SK-N-SH (cell line): ENCODE measurements at regions not wholly inside any gene's neighbourhood (a gene's known extent, or its start where the extent isn't known, plus 50 kb on each side); places are given as distances from the start of the nearest gene placed in this dataset.

Experiments
- CTCF ChIP-seq: fragments of 200-600 bp; sonication (generic); IDR thresholded peaks from 2 replicates; pipeline ENCODE4 v1.6.1; 2017; ENCODE audit warnings: antibody characterized with exemption, mild to moderate bottlenecking, moderate library complexity
- GABPA ChIP-seq: IDR thresholded peaks from 2 replicates; pipeline ENCODE4 v1.4.0; 2012; ENCODE audit warnings: low read depth, mild to moderate bottlenecking
- MXI1 ChIP-seq: IDR thresholded peaks from 2 replicates; pipeline ENCODE4 v1.6.1; 2012; ENCODE audit warnings: mild to moderate bottlenecking, low read depth, low read length, improper control_type of control experiment
- POLR2AphosphoS5 ChIP-seq: IDR thresholded peaks from 2 replicates; pipeline ENCODE4 v1.6.1; 2012; ENCODE audit warnings: low read depth, low read length
- RAD21 ChIP-seq: IDR thresholded peaks from 2 replicates; pipeline ENCODE4 v1.6.1; 2012; ENCODE audit warnings: mild to moderate bottlenecking, low read length
- REST ChIP-seq: IDR thresholded peaks from 2 replicates; pipeline ENCODE4 v1.6.1; 2012; ENCODE audit warnings: mild to moderate bottlenecking, low read depth, low read length, moderate library complexity
- SMC3 ChIP-seq: IDR thresholded peaks from 2 replicates; pipeline ENCODE4 v1.6.1; 2012; ENCODE audit warnings: low read depth, low read length, improper control_type of control experiment
- TF ChIP-seq, protein P1 (sequence below): IDR thresholded peaks from 2 replicates; pipeline ENCODE4 v1.4.0; 2012; ENCODE audit warnings: low read depth, borderline replicate concordance
- TF ChIP-seq, protein P2 (sequence below): fragments of 150-350 bp; IDR thresholded peaks from 2 replicates; pipeline ENCODE4 v1.6.1; 2017; ENCODE audit warnings: antibody characterized with exemption, low read length, low read depth, borderline replicate concordance

GRCh38 chr1:195851016-195851601 lies 757.1 kb downstream of the KCNT2 start:
- TF ChIP-seq POLR2AphosphoS5 (no peak), CTCF (no peak), SMC3 (no peak), MXI1 (no peak), GABPA (no peak), REST (no peak), RAD21 (no peak)
- TF ChIP-seq, protein P1, sequence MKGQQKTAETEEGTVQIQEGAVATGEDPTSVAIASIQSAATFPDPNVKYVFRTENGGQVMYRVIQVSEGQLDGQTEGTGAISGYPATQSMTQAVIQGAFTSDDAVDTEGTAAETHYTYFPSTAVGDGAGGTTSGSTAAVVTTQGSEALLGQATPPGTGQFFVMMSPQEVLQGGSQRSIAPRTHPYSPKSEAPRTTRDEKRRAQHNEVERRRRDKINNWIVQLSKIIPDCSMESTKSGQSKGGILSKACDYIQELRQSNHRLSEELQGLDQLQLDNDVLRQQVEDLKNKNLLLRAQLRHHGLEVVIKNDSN, result no peak
- TF ChIP-seq, protein P2, sequence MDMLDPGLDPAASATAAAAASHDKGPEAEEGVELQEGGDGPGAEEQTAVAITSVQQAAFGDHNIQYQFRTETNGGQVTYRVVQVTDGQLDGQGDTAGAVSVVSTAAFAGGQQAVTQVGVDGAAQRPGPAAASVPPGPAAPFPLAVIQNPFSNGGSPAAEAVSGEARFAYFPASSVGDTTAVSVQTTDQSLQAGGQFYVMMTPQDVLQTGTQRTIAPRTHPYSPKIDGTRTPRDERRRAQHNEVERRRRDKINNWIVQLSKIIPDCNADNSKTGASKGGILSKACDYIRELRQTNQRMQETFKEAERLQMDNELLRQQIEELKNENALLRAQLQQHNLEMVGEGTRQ, result no peak
